GM19452 (cell line): ENCODE measurements at regions not wholly inside any gene's neighbourhood (a gene's known extent, or its start where the extent isn't known, plus 50 kb on each side); places are given as distances from the start of the nearest gene placed in this dataset.

ENCODE experiments used
- ATAC-seq: cut with Tn5 transposase; IDR thresholded peaks from one replicate; pipeline ENCODE4 v1.9.1; 2021; ENCODE audit not compliant: unreplicated experiment

- no peak for ATAC-seq
These were observed 85.4 kb upstream of the TMEM260 start for GRCh38 chr14:56494167-56494566.

- no peak for ATAC-seq
These were observed 81.5 kb upstream of the TMEM260 start for GRCh38 chr14:56498112-56498511.

GRCh38 chr14:56501909-56502530 is 77.6 kb upstream of the TMEM260 start:
- ATAC-seq = no peak

GRCh38 chr14:56505361-56505760 is 74.2 kb upstream of the TMEM260 start:
- no peak for ATAC-seq

- no peak for ATAC-seq
These were observed 67.1 kb upstream of the TMEM260 start for GRCh38 chr14:56512521-56512920.

- no peak for ATAC-seq
These were observed 64.8 kb upstream of the TMEM260 start for GRCh38 chr14:56514663-56515371.

GRCh38 chr14:56515739-56516138 is 63.9 kb upstream of the TMEM260 start:
- no peak for ATAC-seq

GRCh38 chr14:56522403-56522802 is 57.2 kb upstream of the TMEM260 start:
- ATAC-seq = no peak

- no peak for ATAC-seq
These were observed 54.5 kb upstream of the TMEM260 start for GRCh38 chr14:56524971-56525677.

- ATAC-seq = no peak
These were observed 50.7 kb upstream of the TMEM260 start for GRCh38 chr14:56528927-56529326.
